ENCODE measurements at regions not wholly inside any gene's neighbourhood (a gene's known extent, or its start where the extent isn't known, plus 50 kb on each side); places are given as distances from the start of the nearest gene placed in this dataset.

- no peak for DNase-seq (ENCODE audit: low read depth in 2 of 2)
- H3K4me3 ChIP-seq (replicated peaks in 1 of 2; ENCODE audit: low read depth in 2 of 2, low read length in 2 of 2), result no peak overlapping the region
- no peak for TF ChIP-seq CTCF (IDR thresholded peaks at IDR 0.05; ENCODE audit: low read depth, low read length)
Measured at GRCh38 chr7:115221456-115221855, 299.6 kb downstream of the MDFIC start.

DNA sequence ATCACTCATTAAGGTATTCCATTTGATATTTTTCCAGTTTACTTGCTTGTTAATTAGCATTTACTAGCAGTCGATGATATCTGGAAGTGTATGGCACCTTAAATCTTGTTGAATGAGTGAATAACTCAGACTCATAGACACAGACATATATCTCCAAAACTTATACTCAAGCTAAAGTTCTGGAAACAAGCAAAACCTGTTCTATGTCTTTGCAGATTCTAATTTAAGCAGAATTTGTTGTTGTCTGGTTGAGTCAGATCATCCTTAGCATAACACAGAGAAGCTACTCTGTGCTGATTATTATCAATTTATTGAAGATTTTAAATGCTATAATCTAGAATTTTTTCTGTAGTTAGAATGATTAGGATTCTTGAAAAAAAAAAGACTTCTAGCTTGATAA is 296.2 kb downstream of the MDFIC start:
- no peak for TF ChIP-seq CTCF (IDR thresholded peaks at IDR 0.05; ENCODE audit: low read depth, low read length)
- no peak for DNase-seq (ENCODE audit: low read depth in 2 of 2)
- no peak overlapping the region for H3K4me3 ChIP-seq (replicated peaks in 1 of 2; ENCODE audit: low read depth in 2 of 2, low read length in 2 of 2)

DNA sequence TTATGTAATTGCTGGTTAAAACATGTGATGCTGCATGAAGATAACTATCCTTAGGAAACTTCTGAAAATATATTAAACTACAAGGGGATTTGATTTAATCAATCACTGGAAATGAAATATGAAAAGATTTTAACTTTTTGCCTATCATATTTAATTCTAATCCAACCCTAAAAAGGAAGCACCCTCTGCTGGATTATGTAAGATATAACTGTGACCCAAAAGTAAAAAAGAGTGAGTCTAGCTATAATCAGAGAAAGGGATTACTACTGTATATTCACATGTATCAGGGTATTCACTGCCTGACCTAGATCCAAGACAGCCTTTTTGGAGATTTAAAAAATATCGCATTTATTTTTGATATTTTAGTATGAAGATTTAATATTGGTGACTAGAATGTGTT is 295.5 kb downstream of the MDFIC start:
- DNase-seq (ENCODE audit: low read depth in 2 of 2), result peak; percentile 19 to 38
- peak; percentile 32 for TF ChIP-seq CTCF (IDR thresholded peaks at IDR 0.05; ENCODE audit: low read depth, low read length)
- no peak overlapping the region for H3K4me3 ChIP-seq (replicated peaks in 1 of 2; ENCODE audit: low read depth in 2 of 2, low read length in 2 of 2)

GRCh38 chr7:115216652-115217051 is 294.8 kb downstream of the MDFIC start:
- no peak for DNase-seq (ENCODE audit: low read depth in 2 of 2)
- H3K4me3 ChIP-seq (replicated peaks in 1 of 2; ENCODE audit: low read depth in 2 of 2, low read length in 2 of 2), result no peak overlapping the region
- TF ChIP-seq CTCF (IDR thresholded peaks at IDR 0.05; ENCODE audit: low read depth, low read length), result no peak

GRCh38 chr7:115211171-115211570 is 289.3 kb downstream of the MDFIC start:
- DNase-seq (ENCODE audit: low read depth in 2 of 2), result no peak
- no peak overlapping the region for H3K4me3 ChIP-seq (replicated peaks in 1 of 2; ENCODE audit: low read depth in 2 of 2, low read length in 2 of 2)
- no peak for TF ChIP-seq CTCF (IDR thresholded peaks at IDR 0.05; ENCODE audit: low read depth, low read length)

DNA sequence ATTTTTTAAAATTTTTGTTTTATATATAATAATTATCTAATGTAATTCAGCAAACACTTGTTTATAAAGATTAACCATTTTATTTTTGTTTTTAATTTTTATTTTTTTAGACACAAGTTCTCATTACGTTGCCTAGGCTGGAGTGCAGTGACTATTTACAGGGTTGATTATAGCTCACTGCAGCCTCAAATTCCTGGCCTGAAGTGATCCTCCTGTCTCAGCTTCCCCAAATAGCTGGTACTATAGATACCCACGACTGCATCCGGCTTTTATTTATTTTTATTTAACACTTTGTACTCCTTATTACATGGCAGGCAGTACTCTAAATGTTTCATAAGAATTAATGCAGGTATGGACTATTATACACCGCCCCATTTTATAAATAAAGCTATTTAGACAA is 288.7 kb downstream of the MDFIC start:
- DNase-seq (ENCODE audit: low read depth in 2 of 2), result no peak
- H3K4me3 ChIP-seq (replicated peaks in 1 of 2; ENCODE audit: low read depth in 2 of 2, low read length in 2 of 2), result no peak overlapping the region
- TF ChIP-seq CTCF (IDR thresholded peaks at IDR 0.05; ENCODE audit: low read depth, low read length), result no peak
